ENCODE measurements at regions not wholly inside any gene's neighbourhood (a gene's known extent, or its start where the extent isn't known, plus 50 kb on each side); places are given as distances from the start of the nearest gene placed in this dataset.

- TF ChIP-seq, protein P1, sequence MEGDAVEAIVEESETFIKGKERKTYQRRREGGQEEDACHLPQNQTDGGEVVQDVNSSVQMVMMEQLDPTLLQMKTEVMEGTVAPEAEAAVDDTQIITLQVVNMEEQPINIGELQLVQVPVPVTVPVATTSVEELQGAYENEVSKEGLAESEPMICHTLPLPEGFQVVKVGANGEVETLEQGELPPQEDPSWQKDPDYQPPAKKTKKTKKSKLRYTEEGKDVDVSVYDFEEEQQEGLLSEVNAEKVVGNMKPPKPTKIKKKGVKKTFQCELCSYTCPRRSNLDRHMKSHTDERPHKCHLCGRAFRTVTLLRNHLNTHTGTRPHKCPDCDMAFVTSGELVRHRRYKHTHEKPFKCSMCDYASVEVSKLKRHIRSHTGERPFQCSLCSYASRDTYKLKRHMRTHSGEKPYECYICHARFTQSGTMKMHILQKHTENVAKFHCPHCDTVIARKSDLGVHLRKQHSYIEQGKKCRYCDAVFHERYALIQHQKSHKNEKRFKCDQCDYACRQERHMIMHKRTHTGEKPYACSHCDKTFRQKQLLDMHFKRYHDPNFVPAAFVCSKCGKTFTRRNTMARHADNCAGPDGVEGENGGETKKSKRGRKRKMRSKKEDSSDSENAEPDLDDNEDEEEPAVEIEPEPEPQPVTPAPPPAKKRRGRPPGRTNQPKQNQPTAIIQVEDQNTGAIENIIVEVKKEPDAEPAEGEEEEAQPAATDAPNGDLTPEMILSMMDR (IDR thresholded peaks at IDR 0.05) = no peak
- no peak for TF ChIP-seq POLR2A (IDR thresholded peaks at IDR 0.05)
Measured at GRCh38 chr2:195552581-195552980, 104.4 kb upstream of the SLC39A10 start.

Measured in lower leg skin (tissue), 3 donors.